ENCODE measurements at regions not wholly inside any gene's neighbourhood (a gene's known extent, or its start where the extent isn't known, plus 50 kb on each side); places are given as distances from the start of the nearest gene placed in this dataset.

DNA sequence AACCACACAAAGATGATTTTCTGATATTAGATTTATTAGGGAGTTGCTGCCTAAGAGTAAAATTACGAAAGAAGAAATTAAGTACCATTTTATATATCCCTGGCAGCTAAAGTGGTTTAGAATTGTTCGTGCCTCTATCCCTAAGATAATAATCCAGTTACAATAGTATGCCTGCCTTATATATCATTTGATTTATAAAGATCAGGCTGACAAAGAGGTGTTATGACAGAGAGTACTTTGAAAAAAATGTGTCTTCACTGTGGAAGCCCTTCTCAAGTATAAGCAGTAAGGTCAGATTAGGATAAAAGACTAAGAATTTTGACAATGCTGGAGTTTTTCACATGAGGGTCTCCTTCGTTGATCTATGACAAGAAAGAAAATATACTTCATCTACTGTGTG is 619.9 kb downstream of the ADGRL2 start:
- TF ChIP-seq POLR2A (IDR thresholded peaks at IDR 0.05), result no peak
- TF ChIP-seq, protein P1, sequence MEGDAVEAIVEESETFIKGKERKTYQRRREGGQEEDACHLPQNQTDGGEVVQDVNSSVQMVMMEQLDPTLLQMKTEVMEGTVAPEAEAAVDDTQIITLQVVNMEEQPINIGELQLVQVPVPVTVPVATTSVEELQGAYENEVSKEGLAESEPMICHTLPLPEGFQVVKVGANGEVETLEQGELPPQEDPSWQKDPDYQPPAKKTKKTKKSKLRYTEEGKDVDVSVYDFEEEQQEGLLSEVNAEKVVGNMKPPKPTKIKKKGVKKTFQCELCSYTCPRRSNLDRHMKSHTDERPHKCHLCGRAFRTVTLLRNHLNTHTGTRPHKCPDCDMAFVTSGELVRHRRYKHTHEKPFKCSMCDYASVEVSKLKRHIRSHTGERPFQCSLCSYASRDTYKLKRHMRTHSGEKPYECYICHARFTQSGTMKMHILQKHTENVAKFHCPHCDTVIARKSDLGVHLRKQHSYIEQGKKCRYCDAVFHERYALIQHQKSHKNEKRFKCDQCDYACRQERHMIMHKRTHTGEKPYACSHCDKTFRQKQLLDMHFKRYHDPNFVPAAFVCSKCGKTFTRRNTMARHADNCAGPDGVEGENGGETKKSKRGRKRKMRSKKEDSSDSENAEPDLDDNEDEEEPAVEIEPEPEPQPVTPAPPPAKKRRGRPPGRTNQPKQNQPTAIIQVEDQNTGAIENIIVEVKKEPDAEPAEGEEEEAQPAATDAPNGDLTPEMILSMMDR (IDR thresholded peaks at IDR 0.05), result no peak
